ENCODE measurements at regions not wholly inside any gene's neighbourhood (a gene's known extent, or its start where the extent isn't known, plus 50 kb on each side); places are given as distances from the start of the nearest gene placed in this dataset.

DNA sequence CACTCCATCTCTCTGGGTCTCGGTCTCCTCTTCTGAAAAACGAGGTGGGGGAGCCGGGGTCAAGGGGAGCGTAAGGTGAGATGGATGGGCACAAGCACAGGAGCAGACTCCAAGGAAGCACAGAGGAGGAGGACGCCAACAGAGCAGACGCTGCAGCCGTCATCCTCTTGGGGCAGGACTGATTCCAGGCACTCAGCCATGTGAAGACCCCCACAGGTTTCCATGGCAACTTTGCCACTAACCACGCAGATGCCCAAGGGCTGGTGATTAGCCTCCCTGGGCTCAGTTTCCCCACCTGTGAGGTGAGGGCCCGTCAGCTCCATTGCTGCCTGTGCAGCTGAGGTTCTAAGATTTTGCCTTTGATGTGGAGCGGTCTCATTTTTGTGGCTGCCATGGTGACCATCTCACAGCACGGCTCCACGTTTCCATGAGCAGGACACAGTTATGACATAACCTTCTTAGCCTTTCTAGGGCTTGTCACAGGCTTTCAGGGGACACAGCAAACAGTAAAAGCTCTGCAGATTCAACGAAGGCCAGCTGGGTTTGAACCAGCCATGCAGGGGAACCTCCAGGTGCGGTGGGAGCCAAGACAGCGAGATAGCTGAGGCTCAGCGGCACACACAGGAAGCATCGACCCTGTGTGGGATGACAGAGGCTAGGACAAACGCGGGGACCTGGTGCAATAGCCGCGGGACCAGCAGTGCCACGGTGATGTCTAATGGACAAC, 170.3 kb downstream of the NUP210 start:
- no peak for TF ChIP-seq POLR2AphosphoS5 (IDR thresholded peaks at IDR 0.05; ENCODE audit: low read depth)
- TF ChIP-seq, protein P1, sequence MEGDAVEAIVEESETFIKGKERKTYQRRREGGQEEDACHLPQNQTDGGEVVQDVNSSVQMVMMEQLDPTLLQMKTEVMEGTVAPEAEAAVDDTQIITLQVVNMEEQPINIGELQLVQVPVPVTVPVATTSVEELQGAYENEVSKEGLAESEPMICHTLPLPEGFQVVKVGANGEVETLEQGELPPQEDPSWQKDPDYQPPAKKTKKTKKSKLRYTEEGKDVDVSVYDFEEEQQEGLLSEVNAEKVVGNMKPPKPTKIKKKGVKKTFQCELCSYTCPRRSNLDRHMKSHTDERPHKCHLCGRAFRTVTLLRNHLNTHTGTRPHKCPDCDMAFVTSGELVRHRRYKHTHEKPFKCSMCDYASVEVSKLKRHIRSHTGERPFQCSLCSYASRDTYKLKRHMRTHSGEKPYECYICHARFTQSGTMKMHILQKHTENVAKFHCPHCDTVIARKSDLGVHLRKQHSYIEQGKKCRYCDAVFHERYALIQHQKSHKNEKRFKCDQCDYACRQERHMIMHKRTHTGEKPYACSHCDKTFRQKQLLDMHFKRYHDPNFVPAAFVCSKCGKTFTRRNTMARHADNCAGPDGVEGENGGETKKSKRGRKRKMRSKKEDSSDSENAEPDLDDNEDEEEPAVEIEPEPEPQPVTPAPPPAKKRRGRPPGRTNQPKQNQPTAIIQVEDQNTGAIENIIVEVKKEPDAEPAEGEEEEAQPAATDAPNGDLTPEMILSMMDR (IDR thresholded peaks at IDR 0.05; ENCODE audit: insufficient read depth, low read length), result no peak
- TF ChIP-seq, protein P2, sequence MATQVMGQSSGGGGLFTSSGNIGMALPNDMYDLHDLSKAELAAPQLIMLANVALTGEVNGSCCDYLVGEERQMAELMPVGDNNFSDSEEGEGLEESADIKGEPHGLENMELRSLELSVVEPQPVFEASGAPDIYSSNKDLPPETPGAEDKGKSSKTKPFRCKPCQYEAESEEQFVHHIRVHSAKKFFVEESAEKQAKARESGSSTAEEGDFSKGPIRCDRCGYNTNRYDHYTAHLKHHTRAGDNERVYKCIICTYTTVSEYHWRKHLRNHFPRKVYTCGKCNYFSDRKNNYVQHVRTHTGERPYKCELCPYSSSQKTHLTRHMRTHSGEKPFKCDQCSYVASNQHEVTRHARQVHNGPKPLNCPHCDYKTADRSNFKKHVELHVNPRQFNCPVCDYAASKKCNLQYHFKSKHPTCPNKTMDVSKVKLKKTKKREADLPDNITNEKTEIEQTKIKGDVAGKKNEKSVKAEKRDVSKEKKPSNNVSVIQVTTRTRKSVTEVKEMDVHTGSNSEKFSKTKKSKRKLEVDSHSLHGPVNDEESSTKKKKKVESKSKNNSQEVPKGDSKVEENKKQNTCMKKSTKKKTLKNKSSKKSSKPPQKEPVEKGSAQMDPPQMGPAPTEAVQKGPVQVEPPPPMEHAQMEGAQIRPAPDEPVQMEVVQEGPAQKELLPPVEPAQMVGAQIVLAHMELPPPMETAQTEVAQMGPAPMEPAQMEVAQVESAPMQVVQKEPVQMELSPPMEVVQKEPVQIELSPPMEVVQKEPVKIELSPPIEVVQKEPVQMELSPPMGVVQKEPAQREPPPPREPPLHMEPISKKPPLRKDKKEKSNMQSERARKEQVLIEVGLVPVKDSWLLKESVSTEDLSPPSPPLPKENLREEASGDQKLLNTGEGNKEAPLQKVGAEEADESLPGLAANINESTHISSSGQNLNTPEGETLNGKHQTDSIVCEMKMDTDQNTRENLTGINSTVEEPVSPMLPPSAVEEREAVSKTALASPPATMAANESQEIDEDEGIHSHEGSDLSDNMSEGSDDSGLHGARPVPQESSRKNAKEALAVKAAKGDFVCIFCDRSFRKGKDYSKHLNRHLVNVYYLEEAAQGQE (IDR thresholded peaks at IDR 0.05; ENCODE audit: insufficient replicate concordance, low read depth), result no peak
- no peak for TF ChIP-seq SPI1 (IDR thresholded peaks at IDR 0.05; ENCODE audit: borderline replicate concordance, low read depth)
- no peak for TF ChIP-seq GABPA (IDR thresholded peaks at IDR 0.05; ENCODE audit: low read depth)

Data from HL-60 (cell line).